Astrocyte of the spinal cord (primary cell): ENCODE measurements at regions not wholly inside any gene's neighbourhood (a gene's known extent, or its start where the extent isn't known, plus 50 kb on each side); places are given as distances from the start of the nearest gene placed in this dataset.

ENCODE experiments used
- DNase-seq: peaks from one replicate; pipeline ENCODE4 v3.0.0; 2011; ENCODE audit warnings: low read depth, low spot score
- H3K4me3 ChIP-seq: 2 replicates; pipeline ENCODE4 v1.5.1; 2011; ENCODE audit warnings: low read depth, mild to moderate bottlenecking, low read length, moderate library complexity
- CTCF ChIP-seq: IDR thresholded peaks from 2 replicates; pipeline ENCODE4 v1.5.1; 2012; ENCODE audit warnings: low read depth, mild to moderate bottlenecking, low read length, inconsistent platforms
- in situ Hi-C: cut with HindIII; loops from 2 replicates; pipeline ENCODE4 v1.10.0; 2017; ENCODE audit warnings: low sequenced_read_pairs

- in situ Hi-C loops = no loop called here
- TF ChIP-seq CTCF = no peak
- H3K4me3 ChIP-seq = no peak overlapping the region
- DNase-seq = no peak
Observed at GRCh38 chr20:6979621-6980020, 212.1 kb downstream of the BMP2 start.

GRCh38 chr20:6993011-6993410, 225.5 kb downstream of the BMP2 start:
- in situ Hi-C loops = no loop called here
- peak; percentile 32 for DNase-seq
- TF ChIP-seq CTCF = no peak
- H3K4me3 ChIP-seq = no peak overlapping the region

DNA sequence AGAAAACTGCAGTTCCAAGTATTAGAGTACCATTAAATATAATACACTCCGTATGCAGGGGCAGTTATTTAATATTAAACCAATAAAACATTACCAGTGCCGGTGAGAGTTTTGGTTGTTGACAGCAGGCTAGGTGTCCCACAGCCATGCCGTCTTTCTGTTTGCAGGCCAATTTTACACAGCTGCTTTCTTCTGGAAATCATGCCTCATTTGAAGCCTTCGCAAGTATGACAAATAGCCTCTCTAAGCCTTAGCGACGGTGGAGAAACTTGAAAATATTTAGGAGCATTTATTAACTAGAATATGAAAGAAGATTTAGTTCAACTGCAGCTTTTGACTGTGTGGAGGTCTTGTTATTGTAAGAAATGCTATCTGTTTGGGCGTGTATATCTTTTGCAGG, 226.0 kb downstream of the BMP2 start:
- TF ChIP-seq CTCF = no peak
- no peak overlapping the region for H3K4me3 ChIP-seq
- DNase-seq = no peak
- in situ Hi-C loops = no loop called here

GRCh38 chr20:6994452-6994851, 227.0 kb downstream of the BMP2 start:
- no peak overlapping the region for H3K4me3 ChIP-seq

GRCh38 chr20:6998909-6999308, 231.4 kb downstream of the BMP2 start:
- in situ Hi-C loops = no loop called here
- DNase-seq = no peak
- no peak overlapping the region for H3K4me3 ChIP-seq
- TF ChIP-seq CTCF = no peak

More at GRCh38 chr20:6994452-6994851, 227.0 kb downstream of the BMP2 start:
- in situ Hi-C loops = no loop called here
- no peak for TF ChIP-seq CTCF
- DNase-seq = peak; percentile 31

- in situ Hi-C loops = no loop called here
- no peak for TF ChIP-seq CTCF
- no peak overlapping the region for H3K4me3 ChIP-seq
- no peak for DNase-seq
Observed at GRCh38 chr20:6999381-6999780, 231.9 kb downstream of the BMP2 start.

GRCh38 chr20:7003598-7003997, 236.1 kb downstream of the BMP2 start:
- TF ChIP-seq CTCF = no peak
- in situ Hi-C loops = no loop called here
- no peak overlapping the region for H3K4me3 ChIP-seq
- DNase-seq = no peak
